ENCODE measurements at regions not wholly inside any gene's neighbourhood (a gene's known extent, or its start where the extent isn't known, plus 50 kb on each side); places are given as distances from the start of the nearest gene placed in this dataset.
A peak's percentile ranks its signal among the peaks of the same experiment; 100 is the strongest.
"Not testable (repeated sequence)": the region's sequence is repeated elsewhere in the genome, so short reads cannot be mapped to it uniquely, and the experiment has no call there.

DNA sequence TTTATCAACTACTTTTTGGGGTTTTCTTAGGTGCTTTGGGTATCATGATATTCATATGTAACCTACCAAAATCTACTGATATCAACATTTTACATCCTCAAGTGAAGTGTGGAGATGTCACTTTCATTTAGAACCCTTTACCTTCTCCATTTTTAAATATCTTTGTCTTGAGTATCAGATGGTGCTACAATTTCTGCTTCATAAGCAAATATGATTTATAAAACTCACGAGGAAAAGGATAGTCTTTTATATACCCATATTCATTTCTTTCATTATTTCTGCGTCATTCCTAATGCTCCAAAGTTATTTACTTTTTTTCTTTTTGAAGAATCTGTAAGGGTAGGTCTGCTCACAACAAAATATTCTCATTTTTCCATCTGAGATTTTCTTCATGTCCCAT, 991.7 kb downstream of the CDH11 start:
- no peak for DNase-seq

- no peak for DNase-seq
Observed at GRCh38 chr16:64122177-64122576, 999.7 kb downstream of the CDH11 start.

DNA sequence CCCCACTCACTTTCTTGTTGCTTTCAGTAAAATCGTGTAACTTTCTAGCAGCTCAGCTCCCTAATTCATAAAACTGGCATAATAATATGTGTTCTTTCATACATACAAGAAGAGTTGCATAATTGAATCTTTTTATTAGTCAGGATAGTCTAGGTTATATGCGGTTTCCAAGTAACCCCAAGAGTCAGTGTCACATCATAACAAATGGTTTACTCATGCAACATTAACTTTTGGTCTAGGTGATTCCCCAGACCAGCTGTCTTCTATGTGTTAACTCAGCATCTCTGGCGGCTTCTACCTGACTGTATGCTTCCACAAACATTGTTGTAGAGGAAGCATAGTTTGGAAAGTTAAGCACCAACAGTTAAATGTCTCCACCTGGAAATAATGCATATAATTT, 1000.4 kb downstream of the CDH11 start:
- DNase-seq = peak in 1 of 3 donors; percentile 24

DNA sequence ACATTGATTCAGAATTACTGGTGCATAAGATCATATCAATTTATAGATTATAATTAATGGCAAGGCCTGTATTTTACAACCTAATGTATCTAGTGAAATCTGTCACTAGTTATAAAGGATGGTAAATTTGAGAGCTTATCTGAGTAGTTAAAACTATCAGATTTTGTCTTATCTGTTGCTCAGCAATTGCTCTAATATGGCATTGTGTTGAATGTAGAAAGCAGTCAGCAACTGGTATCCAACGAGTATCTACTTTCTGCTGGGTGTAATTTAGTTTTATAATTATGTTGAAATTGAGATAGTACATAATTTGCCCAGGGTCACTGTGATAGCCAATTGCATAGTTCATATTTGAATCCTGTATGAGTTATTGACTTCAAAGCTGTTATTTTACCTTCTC, 1005.7 kb downstream of the CDH11 start:
- no peak for DNase-seq

- DNase-seq = no peak
Observed at GRCh38 chr16:64109241-64109640, 1012.6 kb downstream of the CDH11 start.

DNA sequence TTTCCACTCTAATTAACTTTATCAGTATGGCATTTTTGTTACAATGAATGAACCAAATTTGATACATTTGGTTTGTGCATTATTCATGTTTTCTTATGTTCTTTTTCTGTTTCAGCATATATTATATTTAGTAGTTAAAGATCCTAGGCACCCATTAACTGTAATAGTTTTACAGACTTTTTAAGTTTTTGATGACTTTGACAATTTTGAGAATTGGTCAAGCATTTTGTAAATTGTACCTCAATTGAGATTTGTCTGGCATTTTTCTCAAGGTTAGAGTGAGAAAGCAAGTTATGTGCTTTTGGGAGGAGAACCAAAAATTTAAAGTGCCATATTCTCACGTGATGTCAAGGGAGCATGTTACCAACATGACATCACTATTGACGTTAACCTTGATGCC, 1019.2 kb downstream of the CDH11 start:
- no peak for DNase-seq

DNA sequence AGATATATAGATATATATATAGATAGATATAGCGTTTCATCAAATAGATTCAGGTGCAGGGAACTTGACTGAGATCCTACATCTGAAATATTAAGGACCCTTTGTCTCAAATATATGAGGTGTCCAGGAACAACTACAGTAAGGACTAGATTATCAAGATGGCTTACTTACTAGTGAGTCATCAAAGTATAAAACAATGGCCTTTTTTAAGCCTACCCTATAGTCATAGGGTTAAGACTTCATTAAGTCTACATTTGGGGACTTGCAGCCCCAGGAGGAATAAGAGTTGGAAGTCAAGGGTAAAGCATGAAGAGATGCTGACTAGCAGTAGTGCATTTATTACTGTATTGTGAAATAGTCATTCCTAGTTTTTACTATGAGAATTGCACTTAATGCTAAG, 1023.4 kb downstream of the CDH11 start:
- DNase-seq = no peak

DNA sequence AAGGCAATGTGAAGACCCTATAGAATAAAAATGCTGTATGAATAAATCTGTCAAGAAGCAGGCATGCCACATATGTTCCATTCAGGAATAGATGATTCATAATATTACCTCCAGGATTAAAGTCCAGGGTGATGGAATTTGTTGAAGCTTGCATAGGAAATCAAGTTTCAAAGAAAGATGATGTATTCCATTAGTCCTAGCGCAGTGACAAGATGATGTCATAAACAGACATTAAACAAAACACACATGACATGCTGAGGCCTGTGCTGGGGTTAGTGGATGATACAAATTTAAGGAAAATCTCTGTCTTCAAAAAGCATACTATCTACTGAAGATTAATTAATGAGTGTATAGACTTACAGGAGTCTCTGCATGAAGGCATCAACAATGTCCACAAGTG, 1025.2 kb downstream of the CDH11 start:
- no peak for DNase-seq

GRCh38 chr16:64094992-64095634, 1026.8 kb downstream of the CDH11 start:
- peak in 1 of 3 donors; percentile 12 for DNase-seq

- peak in 1 of 3 donors; percentile 10 for DNase-seq
Observed at GRCh38 chr16:64094181-64094965, 1027.5 kb downstream of the CDH11 start.

GRCh38 chr16:64092271-64092670, 1029.6 kb downstream of the CDH11 start:
- peak in 1 of 3 donors; percentile 62 for DNase-seq

DNA sequence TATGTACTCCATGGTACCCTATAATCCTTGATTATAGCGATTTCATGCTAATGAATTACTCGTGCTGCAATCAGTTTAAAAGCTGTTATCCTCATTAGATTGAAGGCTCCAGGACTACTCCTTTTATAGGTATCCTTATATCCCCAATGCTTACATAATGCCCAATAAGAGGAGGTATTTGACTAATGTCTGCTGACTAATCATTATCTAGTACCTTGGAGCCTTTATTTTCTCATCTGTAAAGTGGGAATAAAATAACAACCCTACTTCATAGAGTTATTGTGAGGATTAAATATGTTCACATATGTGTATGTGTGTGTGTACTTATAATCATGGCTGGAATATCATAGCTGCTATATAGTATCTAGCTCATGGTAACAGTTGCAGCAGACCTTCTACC, 1031.5 kb downstream of the CDH11 start:
- no peak for DNase-seq

- peak; percentile 26 to 38 (median 32) for DNase-seq
Observed at GRCh38 chr16:64089697-64090096, 1032.2 kb downstream of the CDH11 start.

- no peak for DNase-seq
Observed at GRCh38 chr16:64088838-64089237, 1033.0 kb downstream of the CDH11 start.

- no peak for DNase-seq
Observed at GRCh38 chr16:64085296-64085695, 1036.6 kb downstream of the CDH11 start.

- no peak for DNase-seq
Observed at GRCh38 chr16:64084706-64085105, 1037.2 kb downstream of the CDH11 start.

- no peak for DNase-seq
Observed at GRCh38 chr16:64083428-64084129, 1038.3 kb downstream of the CDH11 start.

GRCh38 chr16:64077242-64077641, 1044.6 kb downstream of the CDH11 start:
- DNase-seq = no peak

GRCh38 chr16:64074706-64075105, 1047.2 kb downstream of the CDH11 start:
- peak in 2 of 3 donors; percentile 48 to 62 for DNase-seq

- not testable (repeated sequence) for DNase-seq
Observed at GRCh38 chr16:64072131-64072730, 1049.6 kb downstream of the CDH11 start.

- no peak for DNase-seq
Observed at GRCh38 chr16:64065523-64065922, 1056.3 kb downstream of the CDH11 start.

DNA sequence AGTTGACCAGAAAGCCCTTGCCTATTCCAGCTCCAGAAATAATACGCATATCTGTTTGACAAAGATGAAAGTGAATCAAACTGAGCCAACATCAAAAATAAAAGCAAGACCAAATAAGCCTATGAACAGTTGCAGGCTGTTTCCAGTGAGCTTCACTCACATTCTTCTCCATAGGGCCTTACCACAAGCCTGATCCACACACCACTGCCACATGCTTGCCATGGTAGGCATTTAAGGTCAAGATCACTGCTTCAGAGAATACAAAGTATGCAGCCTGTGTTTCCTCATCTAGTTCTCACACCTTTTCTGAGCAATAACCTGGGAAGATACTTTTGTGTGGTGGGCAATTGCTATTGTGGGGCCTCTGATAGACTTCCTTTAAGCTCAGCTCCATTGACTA, 1060.2 kb downstream of the CDH11 start:
- DNase-seq = no peak

All from muscle of back (tissue), 3 donors.